HCT116 (cell line): ENCODE measurements at regions not wholly inside any gene's neighbourhood (a gene's known extent, or its start where the extent isn't known, plus 50 kb on each side); places are given as distances from the start of the nearest gene placed in this dataset.

Source experiments
- ATAC-seq: fragments of 200-7000 bp; cut with Tn5 transposase; 2 replicates; pipeline ENCODE4 v1.9.1; 2020; ENCODE audit warnings: mild to moderate bottlenecking, moderate library complexity
- BruUV-seq: library from RNA; stranded (reverse); fragments of 400-500 nt; replicated peaks from 2 replicates; lab custom pipeline; 2021; lab: Mats Ljungman, UMichigan
- CTCF ChIA-PET: fragments of 300-600 bp; sonication (Branson Sonifier 250); formaldehyde crosslinking; loops from one replicate; lab custom pipeline; 2021; ENCODE audit warnings: antibody characterized with exemption; lab: Charles Lee
- POLR2A ChIA-PET: fragments of 300-600, 350-600 bp; sonication (Branson Sonifier 250); formaldehyde crosslinking; loops from one replicate; lab custom pipeline; 2021; ENCODE audit warnings: antibody characterized with exemption; lab: Charles Lee
- RAD21 ChIA-PET, 2 experiments: fragments of 300-600 bp; sonication (Branson Sonifier 250); formaldehyde crosslinking; loops; one replicate each; lab custom pipeline; 2023; ENCODE audit warnings: low total read pairs in 2 of 2; ENCODE audit not compliant: uncharacterized antibody in 2 of 2, unreplicated experiment in 2 of 2, low non-redundant PET in 1 of 2; lab: Charles Lee
- DNase-seq: peaks from one replicate; pipeline ENCODE4 v3.0.0-alpha.2; 2010; ENCODE audit warnings: low read depth, low spot score
- H2AFZ ChIP-seq: fragments of 200-600 bp; shearing (Covaris generic), sonication (generic); 2 replicates; pipeline ENCODE4 v1.6.1; 2017; ENCODE audit warnings: low read depth, mixed run types, mixed read lengths, antibody characterized with exemption, low read length; ENCODE audit not compliant: poor library complexity, severe bottlenecking
- H3K27ac ChIP-seq: 2 replicates; pipeline ENCODE4 v1.5.1; 2012; ENCODE audit warnings: low read depth, low read length
- H3K27me3 ChIP-seq: fragments of 200-600 bp; sonication (generic); 2 replicates; pipeline ENCODE4 v1.6.1; 2016; ENCODE audit warnings: mixed run types, low read length, mixed read lengths; ENCODE audit not compliant: insufficient read depth
- H3K36me3 ChIP-seq, 2 experiments: fragments of 200-500 bp in 1 of 2; fragments of 200-600 bp in 1 of 2; sonication (Bioruptor generic) in 1 of 2; sonication (generic) in 1 of 2; 2 replicates each; pipeline versions ENCODE4 v1.5.1 to v1.6.1; 2014 to 2016; ENCODE audit warnings: low read length in 2 of 2, inconsistent platforms in 1 of 2, mixed read lengths in 1 of 2, mixed run types in 1 of 2; ENCODE audit not compliant: insufficient read depth in 2 of 2, control insufficient read depth in 1 of 2
- H3K4me1 ChIP-seq, 2 experiments: fragments of 200-600 bp in 1 of 2; sonication (generic) in 1 of 2; 2 replicates each; pipeline versions ENCODE4 v1.5.1 to v1.6.1; 2012 to 2017; ENCODE audit warnings: low read length in 2 of 2, inconsistent platforms in 1 of 2, mild to moderate bottlenecking in 1 of 2, mixed read lengths in 1 of 2, mixed run types in 1 of 2, moderate library complexity in 1 of 2; ENCODE audit not compliant: insufficient read depth in 2 of 2, control insufficient read depth in 1 of 2
- H3K4me2 ChIP-seq: fragments of 200-600 bp; sonication (generic); 2 replicates; pipeline ENCODE4 v1.6.1; 2017; ENCODE audit warnings: mixed run types, low read length, mixed read lengths
- H3K4me3 ChIP-seq, 2 experiments: fragments of 200-600 bp in 1 of 2; sonication (generic) in 1 of 2; replicated peaks in 1 of 2; 2 replicates each; pipeline ENCODE4 v1.5.1; 2011 to 2016; ENCODE audit warnings: low read length in 2 of 2, control low read depth in 1 of 2, low read depth in 1 of 2, mild to moderate bottlenecking in 1 of 2, mixed read lengths in 1 of 2, mixed run types in 1 of 2
- H3K79me2 ChIP-seq: fragments of 200-600 bp; sonication (generic); 2 replicates; pipeline ENCODE4 v1.6.1; 2017; ENCODE audit warnings: mild to moderate bottlenecking, mixed run types, low read length, moderate library complexity, mixed read lengths; ENCODE audit not compliant: insufficient read depth
- H3K9ac ChIP-seq: fragments of 200-600 bp; sonication (generic); 2 replicates; pipeline ENCODE4 v1.6.1; 2016; ENCODE audit warnings: low read length, mixed read lengths
- H3K9me2 ChIP-seq: fragments of 200-600 bp; sonication (generic), shearing (Covaris generic); 2 replicates; pipeline ENCODE4 v1.6.1; 2017; ENCODE audit warnings: mixed run types, mild to moderate bottlenecking, moderate library complexity; ENCODE audit not compliant: insufficient read depth
- H3K9me3 ChIP-seq, 2 experiments: fragments of 200-500 bp in 1 of 2; fragments of 200-600 bp in 1 of 2; sonication (Bioruptor generic) in 1 of 2; sonication (generic) in 1 of 2; 2 replicates each; pipeline ENCODE4 v1.6.1; 2014 to 2017; ENCODE audit warnings: low read length in 2 of 2, mixed read lengths in 2 of 2, inconsistent platforms in 1 of 2, low read depth in 1 of 2, mild to moderate bottlenecking in 1 of 2, mixed run types in 1 of 2, moderate library complexity in 1 of 2; ENCODE audit not compliant: control insufficient read depth in 1 of 2, insufficient read depth in 1 of 2
- H4K20me1 ChIP-seq: fragments of 200-600 bp; sonication (generic), shearing (Covaris generic); 2 replicates; pipeline ENCODE4 v1.6.1; 2017; ENCODE audit warnings: mixed run types, mild to moderate bottlenecking, moderate library complexity; ENCODE audit not compliant: insufficient read depth
- CBX3 ChIP-seq: IDR thresholded peaks from 2 replicates; pipeline ENCODE4 v1.6.1; 2012; ENCODE audit warnings: low read depth
- EGR1 ChIP-seq: IDR thresholded peaks from 2 replicates; pipeline ENCODE4 v1.6.1; 2012; ENCODE audit warnings: low read depth
- ELF1 ChIP-seq: IDR thresholded peaks from 2 replicates; pipeline ENCODE4 v1.6.1; 2012; ENCODE audit warnings: low read depth, borderline replicate concordance
- FOSL1 ChIP-seq: IDR thresholded peaks from 2 replicates; pipeline ENCODE4 v1.6.1; 2012; ENCODE audit warnings: low read depth
- JUND ChIP-seq: IDR thresholded peaks from 2 replicates; pipeline ENCODE4 v1.6.1; 2012
- RAD21 ChIP-seq: IDR thresholded peaks from 2 replicates; pipeline ENCODE4 v1.6.1; 2012; ENCODE audit warnings: low read depth, mild to moderate bottlenecking
- SP1 ChIP-seq: IDR thresholded peaks from 2 replicates; pipeline ENCODE4 v1.6.1; 2012; ENCODE audit warnings: low read depth
- SRF ChIP-seq: IDR thresholded peaks from 2 replicates; pipeline ENCODE4 v1.6.1; 2012; ENCODE audit warnings: low read depth
- intact Hi-C: fragments of 100-400 bp; cut with micrococcal nuclease; formaldehyde crosslinking; loops from 2 replicates; pipeline ENCODE4 v1.10.0; 2022
- TF ChIP-seq, protein P1 (sequence below): IDR thresholded peaks from 2 replicates; pipeline ENCODE4 v1.6.1; 2012
- TF ChIP-seq, protein P2 (sequence below), 3 experiments: fragments of 200-600 bp in 1 of 3; sonication (generic) in 1 of 3; IDR thresholded peaks in 2 of 3; conservative IDR thresholded peaks in 1 of 3; 2 replicates each; pipeline ENCODE4 v1.5.1; 2012 to 2017; ENCODE audit warnings: low read depth in 2 of 3, low read length in 2 of 3, antibody characterized with exemption in 1 of 3, borderline replicate concordance in 1 of 3, control low read depth in 1 of 3, mild to moderate bottlenecking in 1 of 3, mixed read lengths in 1 of 3, mixed run types in 1 of 3, moderate library complexity in 1 of 3; ENCODE audit not compliant: insufficient read depth in 1 of 3

DNA sequence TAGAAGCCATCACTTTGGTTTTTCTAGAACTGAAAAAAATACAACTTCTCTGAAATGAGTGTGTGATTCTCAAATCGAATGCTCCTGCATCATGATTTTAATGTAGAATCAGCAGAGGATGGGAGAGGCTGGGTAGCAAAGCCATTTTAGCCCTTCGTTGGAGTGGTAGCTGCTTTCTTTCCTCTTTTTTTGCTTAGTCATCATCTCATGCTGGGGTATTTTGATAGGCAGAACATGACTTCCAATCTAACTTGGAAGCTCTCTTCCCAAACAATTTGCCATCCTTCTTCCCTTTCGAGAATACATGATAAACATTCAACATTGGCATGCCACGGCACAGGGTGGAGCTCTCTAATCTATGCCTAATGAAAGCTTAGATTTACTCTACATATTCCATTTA is 311.2 kb upstream of the LRATD1 start (continued):
- TF ChIP-seq CBX3 (no peak), EGR1 (no peak), SRF (no peak), RAD21 (no peak)

DNA sequence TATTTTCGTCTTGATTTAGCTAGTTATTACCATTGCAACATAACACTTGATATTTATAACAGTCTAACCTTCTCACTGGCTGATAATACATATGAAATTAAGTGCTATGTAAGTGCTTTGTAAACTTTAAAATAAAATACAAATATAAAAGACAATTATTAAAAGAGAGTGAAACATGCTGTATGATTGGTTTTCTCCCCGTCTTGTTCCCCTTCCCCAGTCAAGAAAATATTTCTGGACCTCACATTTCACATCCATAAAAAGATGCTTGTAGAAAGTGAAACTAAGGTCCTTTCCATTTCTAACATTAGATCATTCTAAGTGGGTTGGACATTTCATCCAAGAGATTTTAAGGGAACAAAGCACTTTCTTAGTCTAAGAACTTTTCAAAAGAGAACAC is 310.2 kb upstream of the LRATD1 start:
- Histone ChIP-seq H3K4me2 (no peak overlapping the region), H3K36me3 (no peaks in the 10 kb centered on the region), H3K4me3 (no peak overlapping the region), H3K4me1 (no peaks in the 10 kb centered on the region), H3K9me3 (peaks cover 5 to 12% of the 10 kb centered on the region in 2 experiments; a peak in 1 of 4 replicates), H3K9ac (no peak overlapping the region), H4K20me1 (no peaks in the 10 kb centered on the region), H3K9me2 (no peaks in the 10 kb centered on the region), H3K27me3 (no peaks in the 10 kb centered on the region), H3K79me2 (no peaks in the 10 kb centered on the region), H3K27ac (no peak overlapping the region), H2AFZ (no peak overlapping the region)
- intact Hi-C loops, result no loop called here
- DNase-seq (no peak), ATAC-seq (no peak)
- POLR2A ChIA-PET, result no interaction called here
- CTCF ChIA-PET, result no interaction called here
- BruUV-seq, result no TSS peak
- TF ChIP-seq, protein P1, sequence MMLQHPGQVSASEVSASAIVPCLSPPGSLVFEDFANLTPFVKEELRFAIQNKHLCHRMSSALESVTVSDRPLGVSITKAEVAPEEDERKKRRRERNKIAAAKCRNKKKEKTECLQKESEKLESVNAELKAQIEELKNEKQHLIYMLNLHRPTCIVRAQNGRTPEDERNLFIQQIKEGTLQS, result no peak
- RAD21 ChIA-PET, result no interaction called here

DNA sequence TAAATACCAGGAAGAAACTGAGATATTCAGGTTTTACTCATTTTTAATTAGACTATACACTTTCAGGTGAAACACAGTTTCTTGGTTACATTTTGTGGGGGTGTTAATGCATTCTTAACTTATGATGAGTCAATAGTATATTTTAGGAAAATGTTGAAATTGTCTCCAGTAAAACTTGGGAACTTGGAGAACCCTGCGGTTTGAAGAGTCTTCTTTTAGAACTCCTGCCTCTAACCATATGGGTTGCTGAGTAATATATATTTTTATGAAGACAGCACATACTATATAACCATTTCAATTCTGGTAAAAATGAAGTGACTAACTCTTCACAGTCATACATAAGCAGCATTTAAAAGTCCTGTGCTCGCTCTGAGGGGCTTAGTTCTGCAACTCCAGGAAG is 308.2 kb upstream of the LRATD1 start:
- ATAC-seq (no peak), DNase-seq (no peak)
- no peaks in the 10 kb centered on the region for H3K36me3 ChIP-seq
- ChIA-PET CTCF (no interaction called here), POLR2A (no interaction called here), RAD21 (no interaction called here)
- H4K20me1 ChIP-seq, result no peaks in the 10 kb centered on the region
- intact Hi-C loops, result no loop called here
- no peak overlapping the region for H3K4me3 ChIP-seq
- no TSS peak for BruUV-seq
- H3K27ac ChIP-seq, result no peak overlapping the region
- H3K27me3 ChIP-seq, result no peaks in the 10 kb centered on the region
- H2AFZ ChIP-seq, result no peak overlapping the region
- H3K4me1 ChIP-seq, result no peaks in the 10 kb centered on the region
- TF ChIP-seq ELF1 (no peak), JUND (no peak), FOSL1 (no peak), SP1 (no peak), EGR1 (no peak)
- TF ChIP-seq, protein P1, result no peak
- TF ChIP-seq, protein P2, sequence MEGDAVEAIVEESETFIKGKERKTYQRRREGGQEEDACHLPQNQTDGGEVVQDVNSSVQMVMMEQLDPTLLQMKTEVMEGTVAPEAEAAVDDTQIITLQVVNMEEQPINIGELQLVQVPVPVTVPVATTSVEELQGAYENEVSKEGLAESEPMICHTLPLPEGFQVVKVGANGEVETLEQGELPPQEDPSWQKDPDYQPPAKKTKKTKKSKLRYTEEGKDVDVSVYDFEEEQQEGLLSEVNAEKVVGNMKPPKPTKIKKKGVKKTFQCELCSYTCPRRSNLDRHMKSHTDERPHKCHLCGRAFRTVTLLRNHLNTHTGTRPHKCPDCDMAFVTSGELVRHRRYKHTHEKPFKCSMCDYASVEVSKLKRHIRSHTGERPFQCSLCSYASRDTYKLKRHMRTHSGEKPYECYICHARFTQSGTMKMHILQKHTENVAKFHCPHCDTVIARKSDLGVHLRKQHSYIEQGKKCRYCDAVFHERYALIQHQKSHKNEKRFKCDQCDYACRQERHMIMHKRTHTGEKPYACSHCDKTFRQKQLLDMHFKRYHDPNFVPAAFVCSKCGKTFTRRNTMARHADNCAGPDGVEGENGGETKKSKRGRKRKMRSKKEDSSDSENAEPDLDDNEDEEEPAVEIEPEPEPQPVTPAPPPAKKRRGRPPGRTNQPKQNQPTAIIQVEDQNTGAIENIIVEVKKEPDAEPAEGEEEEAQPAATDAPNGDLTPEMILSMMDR (IDR thresholded peaks at IDR 0.05 in 2 of 3, conservative IDR thresholded peaks at IDR 0.05 in 1 of 3; ENCODE audit: borderline replicate concordance in 1 of 3, insufficient read depth in 1 of 3, low read depth in 2 of 3, low read length in 2 of 3), result no peak
- H3K9me2 ChIP-seq, result no peaks in the 10 kb centered on the region
- H3K4me2 ChIP-seq, result no peak overlapping the region
- H3K9me3 ChIP-seq, result peaks cover 10 to 11% of the 10 kb centered on the region in 2 experiments; a peak in 2 of 4 replicates
- no peaks in the 10 kb centered on the region for H3K79me2 ChIP-seq
- no peak overlapping the region for H3K9ac ChIP-seq
